HG03039 (cell line): ENCODE measurements at regions not wholly inside any gene's neighbourhood (a gene's known extent, or its start where the extent isn't known, plus 50 kb on each side); places are given as distances from the start of the nearest gene placed in this dataset.

Source experiments
- ATAC-seq: cut with Tn5 transposase; IDR thresholded peaks from one replicate; pipeline ENCODE4 v1.9.1; 2021; ENCODE audit warnings: mild to moderate bottlenecking, moderate library complexity; ENCODE audit not compliant: unreplicated experiment

DNA sequence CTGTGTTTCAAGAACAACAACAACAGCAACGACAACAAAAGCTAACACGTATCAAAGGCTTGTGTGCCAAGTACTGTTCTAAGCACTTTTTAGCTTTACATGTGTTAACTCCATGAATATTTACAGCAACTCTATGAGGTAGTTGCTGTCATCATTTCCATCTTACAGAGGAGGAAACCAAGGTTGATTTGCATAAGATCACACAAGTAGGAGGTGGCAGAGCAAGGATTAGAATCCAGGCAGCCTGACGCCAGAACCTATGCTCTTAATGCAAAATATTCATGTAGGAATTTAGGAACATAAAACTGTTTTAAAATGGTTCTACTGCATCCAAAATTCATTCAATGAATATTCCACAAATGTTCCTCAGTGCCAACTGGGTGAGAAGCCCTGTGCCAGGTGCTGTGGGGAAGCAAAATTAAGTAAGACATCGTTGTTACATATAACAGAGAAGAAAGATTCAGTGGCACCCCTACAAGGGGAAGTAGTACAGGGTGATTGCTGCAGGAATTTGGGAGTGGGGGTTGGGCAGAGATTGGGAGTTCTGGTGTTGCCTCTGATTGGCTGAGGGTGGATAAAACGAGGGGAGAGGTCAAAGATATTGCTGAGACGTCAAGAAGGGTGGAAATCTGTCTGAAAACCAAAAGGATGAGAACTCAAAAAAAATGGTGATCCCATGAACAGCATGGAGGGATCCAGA lies 86.1 kb upstream of the ARHGAP20 start:
- no peak for ATAC-seq

- ATAC-seq: peak; percentile 91
These were observed 85.2 kb upstream of the ARHGAP20 start for GRCh38 chr11:110797453-110797852.

- ATAC-seq: no peak
These were observed 82.9 kb upstream of the ARHGAP20 start for GRCh38 chr11:110795112-110795624.

GRCh38 chr11:110793556-110793955 lies 81.3 kb upstream of the ARHGAP20 start:
- no peak for ATAC-seq

- ATAC-seq: no peak
These were observed 79.4 kb upstream of the ARHGAP20 start for GRCh38 chr11:110791621-110792020.

DNA sequence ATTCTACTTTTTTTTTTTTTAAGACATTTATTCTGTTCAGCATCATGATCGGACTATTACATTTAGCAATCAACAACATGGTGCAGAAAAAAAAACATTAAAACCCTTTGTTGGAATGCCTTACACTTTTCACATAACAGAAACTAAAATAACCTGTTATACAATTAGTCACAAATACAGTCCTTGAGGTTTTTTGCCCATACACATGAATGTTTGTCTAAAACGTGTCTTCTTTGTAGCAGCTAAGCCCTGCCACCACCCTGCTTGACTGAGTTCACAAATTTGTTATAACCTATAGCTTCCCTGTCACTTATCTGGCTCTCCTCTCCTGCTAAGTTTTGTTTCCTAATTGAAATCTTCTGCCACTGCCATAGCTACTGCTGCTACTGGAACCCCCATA lies 75.4 kb upstream of the ARHGAP20 start:
- no peak for ATAC-seq

DNA sequence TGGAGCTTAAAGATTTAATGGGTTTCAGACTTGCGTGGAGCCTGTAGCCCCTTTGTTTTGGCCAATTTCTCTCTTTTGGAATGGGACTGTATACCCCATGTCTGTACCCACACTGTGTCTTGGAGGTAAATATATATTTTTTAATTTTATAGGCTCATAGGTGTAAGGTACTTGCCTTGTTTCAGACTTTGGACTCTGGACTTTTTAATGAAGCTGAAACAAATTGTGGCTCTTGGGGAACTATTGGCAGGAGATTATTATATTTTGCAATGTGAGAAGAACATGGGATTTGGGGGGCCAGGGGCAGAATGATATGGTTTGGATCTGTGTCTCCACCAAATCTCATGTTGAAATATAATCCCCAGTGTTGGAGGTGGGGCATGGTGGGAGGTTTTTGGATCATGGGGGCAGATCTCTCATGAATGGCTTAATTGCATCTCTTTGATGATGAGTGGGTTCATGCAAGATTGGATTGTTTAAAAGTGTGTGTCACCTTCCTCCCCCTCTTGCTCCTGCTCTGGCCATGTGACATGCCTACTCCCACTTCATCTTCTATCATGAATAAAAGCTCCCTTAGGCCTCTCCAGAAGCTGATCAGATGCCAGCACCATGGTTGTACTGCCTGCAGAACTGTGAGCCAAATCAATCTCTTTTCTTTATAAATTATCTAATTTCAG lies 74.1 kb upstream of the ARHGAP20 start:
- ATAC-seq: no peak

- ATAC-seq: no peak
These were observed 73.2 kb upstream of the ARHGAP20 start for GRCh38 chr11:110785398-110785797.

DNA sequence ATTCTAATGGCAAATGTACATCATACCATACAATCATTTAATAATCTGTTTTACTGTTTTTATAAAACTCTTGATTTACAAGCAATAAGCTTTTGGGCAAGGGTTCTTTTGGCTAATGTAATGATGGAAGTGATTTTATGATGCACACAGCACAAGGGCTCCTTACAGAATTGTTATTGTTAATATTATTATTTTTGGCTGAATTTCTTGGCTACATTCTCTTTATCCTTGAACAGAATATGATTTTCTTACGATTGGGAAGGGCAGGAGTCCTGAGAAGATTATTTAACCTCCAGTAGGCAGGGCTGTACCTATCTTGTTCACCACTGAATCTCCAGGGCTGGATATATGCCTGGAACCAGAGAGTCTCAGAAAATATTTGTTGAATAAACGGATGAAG lies 70.4 kb upstream of the ARHGAP20 start:
- no peak for ATAC-seq

DNA sequence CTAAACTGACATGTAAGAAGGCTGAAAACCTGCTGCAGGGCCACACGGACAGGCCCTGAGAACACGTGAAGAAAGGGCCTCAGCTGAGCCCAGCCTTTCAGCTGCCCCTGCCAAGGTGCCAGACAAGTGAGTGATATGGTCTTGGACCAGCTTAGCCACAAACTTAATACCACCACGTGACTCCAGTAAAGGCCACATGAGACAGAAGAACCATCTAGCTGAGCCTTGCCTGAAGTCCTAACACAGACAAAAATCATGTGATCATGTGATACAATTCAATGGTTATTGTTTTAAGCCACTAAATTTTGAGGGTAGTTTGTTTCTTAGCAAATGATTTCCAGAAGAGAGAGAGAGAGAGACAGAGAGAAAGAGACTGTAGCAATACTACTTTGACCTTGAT lies 66.9 kb upstream of the ARHGAP20 start:
- no peak for ATAC-seq

- ATAC-seq: no peak
These were observed 66.1 kb upstream of the ARHGAP20 start for GRCh38 chr11:110778343-110778742.

DNA sequence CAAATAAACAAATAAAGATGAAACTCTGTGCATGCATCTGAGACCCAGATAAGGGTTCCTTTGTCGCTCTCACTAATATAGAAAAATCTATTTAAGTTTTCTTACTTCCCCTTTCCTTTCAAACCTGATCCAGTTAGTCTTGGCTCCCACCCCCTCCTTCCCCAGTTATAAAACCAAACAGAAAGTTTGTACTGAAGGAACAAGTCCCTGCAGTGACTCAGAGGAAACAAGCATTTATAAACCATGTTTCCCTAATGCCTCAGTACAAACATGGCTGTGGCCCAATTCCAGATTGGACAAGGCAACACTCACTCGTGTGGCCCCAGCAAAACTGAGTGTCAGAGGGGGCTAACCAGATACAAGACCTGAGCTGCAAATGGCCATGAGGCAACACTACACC lies 65.5 kb upstream of the ARHGAP20 start:
- ATAC-seq: no peak

- ATAC-seq: no peak
These were observed 63.8 kb upstream of the ARHGAP20 start for GRCh38 chr11:110776081-110776480.

- no peak for ATAC-seq
These were observed 62.1 kb upstream of the ARHGAP20 start for GRCh38 chr11:110774138-110775014.

DNA sequence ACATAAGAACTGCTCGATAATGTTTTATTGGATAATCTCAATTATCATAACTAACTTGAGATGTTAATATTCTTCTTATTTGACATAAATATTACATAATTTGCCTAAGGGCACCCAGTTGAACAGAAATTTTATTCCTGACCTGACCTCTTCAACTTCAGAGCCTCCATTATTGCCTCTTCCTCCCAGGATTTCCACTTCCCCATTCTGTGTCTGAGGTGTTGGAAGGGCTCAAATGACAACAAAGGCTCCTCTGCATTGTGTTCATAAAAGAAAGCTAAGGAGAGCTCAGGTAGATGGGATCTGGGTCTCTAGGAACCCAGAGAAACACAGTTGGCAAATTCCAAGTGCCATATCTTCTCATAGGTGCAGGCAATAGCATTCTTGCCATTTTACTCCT lies 61.2 kb upstream of the ARHGAP20 start:
- ATAC-seq: no peak

- no peak for ATAC-seq
These were observed 60.6 kb upstream of the ARHGAP20 start for GRCh38 chr11:110772863-110773262.

DNA sequence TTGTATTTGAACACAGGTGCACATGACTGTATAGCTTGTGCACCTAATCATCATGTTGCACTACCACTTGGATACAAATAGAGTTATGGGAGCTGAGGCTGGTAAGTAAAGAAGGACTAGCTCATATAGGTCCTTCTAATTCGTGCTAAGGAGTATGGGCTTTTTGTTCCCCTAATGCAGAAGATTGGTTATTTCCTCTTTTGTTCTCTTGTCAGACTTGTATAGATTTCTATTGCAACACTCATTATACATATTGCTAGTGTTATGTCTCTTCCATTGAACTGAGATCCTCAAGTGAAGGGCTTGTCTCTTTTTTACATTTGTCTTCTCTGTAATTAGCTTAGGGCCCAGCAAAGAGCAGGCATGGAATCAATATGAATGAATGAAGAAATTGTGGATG lies 54.1 kb upstream of the ARHGAP20 start:
- ATAC-seq: no peak

GRCh38 chr11:110764485-110764884 lies 52.2 kb upstream of the ARHGAP20 start:
- no peak for ATAC-seq

GRCh38 chr11:110763249-110764011 lies 51.2 kb upstream of the ARHGAP20 start:
- ATAC-seq: no peak

DNA sequence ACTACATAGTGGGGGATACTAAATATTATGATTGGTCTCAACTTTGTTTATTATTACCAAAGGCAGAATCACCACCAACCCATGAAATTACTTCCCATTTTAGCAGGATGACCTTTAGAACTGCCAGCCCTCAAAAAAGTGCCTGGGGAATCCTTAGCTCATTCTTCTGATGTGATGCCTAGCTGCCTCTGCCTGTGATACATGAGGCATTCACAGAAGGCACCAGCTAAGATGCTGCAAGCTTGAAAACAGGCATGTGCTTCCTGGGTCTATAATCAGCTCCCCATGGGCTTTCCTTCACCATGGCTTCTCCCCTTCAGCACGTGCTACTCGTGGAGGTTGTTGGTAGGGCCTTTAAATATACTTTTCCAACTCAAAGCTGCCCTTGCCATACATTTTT lies 50.4 kb upstream of the ARHGAP20 start:
- ATAC-seq: no peak
